Stomach (tissue), 4 donors: ENCODE measurements at regions not wholly inside any gene's neighbourhood (a gene's known extent, or its start where the extent isn't known, plus 50 kb on each side); places are given as distances from the start of the nearest gene placed in this dataset.

Source experiments
- CTCF ChIP-seq, 7 experiments: fragments of 450-650 bp in 4 of 7; fragments of 200-600 bp in 3 of 7; sonication (generic) in 3 of 7; IDR thresholded peaks; one replicate each; pipeline ENCODE4 v1.5.1; 2016 to 2019; ENCODE audit warnings: antibody characterized with exemption in 7 of 7, control low read depth in 2 of 7, mild to moderate bottlenecking in 1 of 7
- POLR2A ChIP-seq, 4 donors: fragments of 450-650 bp; IDR thresholded peaks; one replicate each; pipeline ENCODE4 v1.6.1; 2016; ENCODE audit warnings: antibody characterized with exemption in 4 of 4, control low read depth in 2 of 4, mild to moderate bottlenecking in 1 of 4, moderate library complexity in 1 of 4

- no peak for TF ChIP-seq CTCF (IDR thresholded peaks at IDR 0.05)
- TF ChIP-seq POLR2A (IDR thresholded peaks at IDR 0.05), result no peak
Measured at GRCh38 chr4:41458689-41459088, 79.3 kb upstream of the LIMCH1 start.
